Stimulated activated CD8-positive, alpha-beta memory T cell treated with anti-CD3 and anti-CD28 coated beads, Interleukin-15, amount 100 ng/mL, for 1 hour (primary cell): ENCODE measurements at regions not wholly inside any gene's neighbourhood (a gene's known extent, or its start where the extent isn't known, plus 50 kb on each side); places are given as distances from the start of the nearest gene placed in this dataset.
"Not testable (repeated sequence)": the region's sequence is repeated elsewhere in the genome, so short reads cannot be mapped to it uniquely, and the experiment has no call there.

Experiments used
- DNase-seq: peaks from one replicate; pipeline ENCODE4 v3.0.0-alpha.2; 2020; ENCODE audit warnings: low read depth

DNA sequence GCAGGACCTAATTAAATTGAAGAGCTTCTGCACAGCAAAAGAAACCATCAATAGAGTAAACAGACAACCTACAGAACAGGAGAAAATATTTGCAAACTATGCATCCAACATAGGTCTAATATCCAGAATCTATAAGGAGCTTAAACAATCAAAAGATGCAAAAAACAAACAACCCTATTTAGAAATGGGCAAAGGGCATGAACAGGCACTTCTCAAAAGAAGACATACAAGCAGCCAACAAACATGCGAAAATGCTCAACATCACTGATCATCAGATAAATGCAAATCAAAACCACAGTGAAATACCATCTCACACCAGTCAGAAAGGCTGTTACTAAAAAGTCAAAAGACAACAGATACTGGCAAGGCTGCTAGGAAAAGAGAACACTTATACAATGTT is 189.2 kb downstream of the CYP26B1 start:
- DNase-seq: not testable (repeated sequence)

DNA sequence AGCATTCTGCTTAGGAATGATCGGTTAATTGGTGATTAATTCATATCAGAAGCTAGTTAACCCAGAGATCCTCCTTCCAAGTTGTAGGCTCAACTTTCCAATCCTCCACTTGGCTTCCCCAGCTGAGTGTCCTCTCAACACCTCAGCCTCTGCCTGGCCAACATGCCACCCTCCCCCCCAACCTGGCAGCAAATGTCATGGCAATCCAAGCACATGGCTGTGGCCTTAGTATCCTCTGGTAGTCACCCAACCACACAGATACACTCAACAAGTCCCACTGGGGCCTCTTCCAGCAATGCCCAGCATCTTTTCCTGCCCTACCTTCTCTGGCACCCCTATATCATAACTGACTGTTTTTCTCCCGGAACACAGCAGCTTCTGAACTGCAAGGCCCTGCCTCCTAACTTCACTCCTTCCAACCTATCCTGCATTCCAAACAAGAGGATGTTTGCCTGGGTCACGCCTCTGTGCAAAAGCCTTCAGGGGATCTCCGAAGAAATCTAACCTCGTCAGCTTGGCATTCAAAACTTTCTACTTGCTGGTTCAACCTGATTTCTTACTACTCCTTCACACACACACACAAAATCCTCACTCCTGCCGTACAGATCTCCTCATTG is 195.0 kb downstream of the CYP26B1 start:
- no peak for DNase-seq

- no peak for DNase-seq
Observed at GRCh38 chr2:71951718-71952404, 195.8 kb downstream of the CYP26B1 start.

DNA sequence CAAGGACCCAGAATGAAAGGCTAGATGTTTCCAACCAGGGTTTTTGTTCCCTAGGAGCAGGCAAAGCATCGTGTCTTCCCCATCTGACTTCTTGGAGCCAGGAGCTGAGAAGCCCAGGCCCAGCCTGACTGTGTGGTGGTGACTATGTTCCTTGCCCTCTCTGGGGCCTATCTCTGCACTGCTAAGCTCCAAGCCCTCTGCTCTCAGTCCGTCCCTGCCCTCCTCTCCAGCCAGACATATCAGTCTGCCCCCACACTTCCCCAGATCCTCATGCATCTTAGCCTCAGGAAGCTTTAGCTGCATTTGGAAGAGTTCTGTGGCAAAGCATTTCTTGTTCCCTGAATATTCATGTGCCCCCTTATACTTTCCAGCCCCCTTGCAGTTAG is 196.6 kb downstream of the CYP26B1 start:
- no peak for DNase-seq

GRCh38 chr2:71950256-71951082 is 197.2 kb downstream of the CYP26B1 start:
- no peak for DNase-seq

DNA sequence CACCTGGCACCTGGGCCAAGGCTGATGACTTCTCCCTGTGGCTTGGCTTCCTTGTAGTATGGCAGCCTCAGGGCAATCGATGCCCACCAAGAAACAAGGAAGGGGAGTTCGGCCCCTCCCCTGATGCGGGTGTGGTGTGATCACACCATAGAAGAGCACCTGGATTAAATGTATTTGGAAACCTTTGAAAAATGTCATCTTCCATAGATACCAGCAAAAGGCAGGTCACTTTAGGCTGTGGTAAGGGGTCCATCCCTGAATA is 198.2 kb downstream of the CYP26B1 start:
- no peak for DNase-seq

- DNase-seq: no peak
Observed at GRCh38 chr2:71948781-71949536, 198.7 kb downstream of the CYP26B1 start.

GRCh38 chr2:71947809-71948208 is 199.9 kb downstream of the CYP26B1 start:
- DNase-seq: no peak

DNA sequence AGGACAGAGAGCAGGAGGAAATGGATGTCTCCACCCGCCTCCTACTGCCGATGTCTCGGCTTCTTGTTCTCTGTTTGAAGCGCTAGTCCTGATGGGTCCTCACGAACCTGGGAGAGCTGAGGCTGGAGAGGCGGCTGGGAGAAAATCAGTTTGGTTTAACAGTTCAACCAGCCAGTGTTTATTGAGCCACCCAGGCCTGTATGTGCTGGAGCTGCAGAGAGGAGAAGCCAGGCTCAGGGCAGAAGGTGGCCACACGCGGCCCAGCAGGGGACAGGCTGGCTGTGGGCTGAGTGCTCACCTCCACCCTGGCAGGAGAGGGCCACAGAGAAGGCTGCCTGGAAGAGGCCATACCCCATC is 202.1 kb downstream of the CYP26B1 start:
- DNase-seq: no peak

GRCh38 chr2:71944806-71945602 is 202.7 kb downstream of the CYP26B1 start:
- no peak for DNase-seq

DNA sequence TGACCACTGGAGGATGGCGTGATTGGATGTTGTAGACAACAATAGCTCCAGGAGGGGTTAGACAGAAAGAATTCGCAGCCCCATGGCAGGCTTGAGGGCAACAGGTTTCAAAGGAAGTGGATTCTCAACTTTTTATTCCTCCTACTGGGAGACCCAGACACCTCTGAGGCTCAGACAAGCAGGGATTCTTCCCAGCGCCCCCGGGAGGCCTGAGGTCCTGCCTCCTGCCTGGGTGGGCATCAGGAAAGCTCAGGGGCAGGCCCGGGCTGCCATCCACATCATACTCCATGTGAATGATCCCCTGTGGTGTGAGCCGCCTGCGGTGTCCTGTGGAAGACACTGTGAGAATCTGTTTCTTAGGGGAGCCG is 203.5 kb downstream of the CYP26B1 start:
- no peak for DNase-seq

DNA sequence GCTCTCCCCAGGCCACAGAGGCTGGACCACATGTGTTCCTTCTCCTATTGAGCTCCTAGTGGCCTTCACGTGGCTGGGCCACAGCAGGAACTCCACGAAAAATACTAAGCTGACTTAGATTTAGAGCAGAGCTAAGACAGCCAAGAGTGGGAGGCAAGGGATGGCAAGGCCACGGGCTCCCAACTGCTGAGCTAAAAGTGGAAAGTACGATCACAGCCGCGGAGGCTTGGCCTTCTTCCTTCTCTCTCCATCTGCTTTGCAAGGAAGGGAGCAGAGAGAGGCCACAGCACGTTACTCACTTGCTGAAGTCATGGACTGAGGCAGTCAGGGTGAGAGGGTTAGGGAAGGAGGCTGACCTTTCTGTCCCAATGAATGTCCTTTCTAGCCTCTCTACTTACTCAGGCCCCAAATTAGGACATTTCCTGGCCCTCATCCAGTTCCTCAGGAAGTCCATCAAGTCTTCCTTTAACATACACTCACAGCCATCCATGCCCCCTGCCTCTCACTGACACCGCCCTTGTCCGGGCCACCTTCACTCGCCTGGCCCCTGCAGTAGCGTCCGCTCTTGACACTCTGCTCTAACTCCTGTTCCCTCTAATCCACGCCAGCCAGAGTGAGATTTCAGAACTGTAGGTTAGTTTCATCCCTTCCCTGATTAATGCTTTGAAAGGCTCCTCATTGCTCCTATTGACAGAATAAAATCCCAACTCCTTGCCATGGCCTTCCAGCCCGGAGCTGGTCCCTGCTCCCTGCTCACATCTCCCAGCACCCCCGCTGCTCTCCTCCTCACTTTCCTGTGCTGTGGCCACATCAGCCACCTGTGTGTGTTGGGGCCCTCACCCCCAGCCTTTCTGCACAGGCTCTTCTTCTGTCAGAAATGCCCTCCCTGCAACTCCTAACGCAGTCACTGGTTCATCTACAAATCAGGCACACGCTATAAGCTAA is 204.2 kb downstream of the CYP26B1 start:
- DNase-seq: no peak

DNA sequence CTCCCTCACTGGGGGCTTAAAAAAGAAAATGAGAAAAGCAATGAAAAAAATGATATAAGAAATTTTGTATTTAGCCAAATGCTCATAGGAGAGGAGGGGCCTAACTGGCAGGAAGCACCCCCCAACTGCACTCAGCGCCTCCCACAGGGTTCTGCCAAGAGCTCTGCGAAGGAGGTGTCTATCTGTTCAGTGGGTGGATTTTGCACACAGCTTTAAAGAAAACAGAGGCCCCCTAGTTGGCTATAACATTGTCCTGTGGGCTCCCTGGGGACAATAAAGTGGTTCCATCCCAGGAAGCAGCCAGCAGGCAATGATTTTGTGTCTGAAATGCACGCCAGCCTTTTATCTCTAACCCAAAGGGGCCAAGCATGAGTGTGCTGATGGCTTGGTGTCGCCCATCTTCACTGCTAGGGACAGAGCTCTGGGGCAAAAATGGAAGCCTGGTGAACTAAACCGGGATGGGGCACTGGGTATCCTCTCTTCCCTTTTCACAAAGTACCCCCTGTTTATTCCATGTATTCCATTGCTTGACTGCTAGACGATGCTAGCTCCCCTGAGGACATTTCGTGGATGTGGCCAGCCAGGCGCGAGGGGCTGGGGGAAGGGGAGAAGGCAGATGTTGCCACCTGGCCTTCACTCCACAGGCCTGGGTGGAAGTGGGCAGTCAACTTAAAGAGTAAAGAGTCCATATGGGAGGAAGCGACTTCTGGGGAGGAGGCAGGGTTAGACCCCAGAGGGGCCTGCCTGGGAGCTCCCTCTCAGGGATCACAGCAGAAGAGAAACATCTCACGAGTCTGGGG is 205.7 kb downstream of the CYP26B1 start:
- DNase-seq: no peak

DNA sequence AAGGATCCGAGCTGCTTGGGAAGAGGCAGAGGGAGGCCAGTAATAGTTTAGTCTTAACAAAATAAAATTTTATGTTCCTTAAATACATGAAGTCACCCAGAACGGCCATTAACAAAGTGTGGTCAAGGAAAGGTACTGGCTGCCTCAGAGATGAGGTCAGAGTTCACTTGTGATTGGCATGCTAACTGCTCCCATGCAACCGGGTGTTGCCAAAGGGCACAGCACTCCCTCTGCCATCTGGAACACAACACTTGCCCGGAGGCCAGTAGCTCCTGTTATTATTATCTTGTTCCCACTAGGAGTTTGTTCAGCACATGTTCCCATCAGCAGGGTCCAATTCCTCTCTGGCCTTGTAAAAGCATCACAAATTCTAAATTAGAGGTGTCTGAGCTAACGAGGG is 207.0 kb downstream of the CYP26B1 start:
- no peak for DNase-seq

DNA sequence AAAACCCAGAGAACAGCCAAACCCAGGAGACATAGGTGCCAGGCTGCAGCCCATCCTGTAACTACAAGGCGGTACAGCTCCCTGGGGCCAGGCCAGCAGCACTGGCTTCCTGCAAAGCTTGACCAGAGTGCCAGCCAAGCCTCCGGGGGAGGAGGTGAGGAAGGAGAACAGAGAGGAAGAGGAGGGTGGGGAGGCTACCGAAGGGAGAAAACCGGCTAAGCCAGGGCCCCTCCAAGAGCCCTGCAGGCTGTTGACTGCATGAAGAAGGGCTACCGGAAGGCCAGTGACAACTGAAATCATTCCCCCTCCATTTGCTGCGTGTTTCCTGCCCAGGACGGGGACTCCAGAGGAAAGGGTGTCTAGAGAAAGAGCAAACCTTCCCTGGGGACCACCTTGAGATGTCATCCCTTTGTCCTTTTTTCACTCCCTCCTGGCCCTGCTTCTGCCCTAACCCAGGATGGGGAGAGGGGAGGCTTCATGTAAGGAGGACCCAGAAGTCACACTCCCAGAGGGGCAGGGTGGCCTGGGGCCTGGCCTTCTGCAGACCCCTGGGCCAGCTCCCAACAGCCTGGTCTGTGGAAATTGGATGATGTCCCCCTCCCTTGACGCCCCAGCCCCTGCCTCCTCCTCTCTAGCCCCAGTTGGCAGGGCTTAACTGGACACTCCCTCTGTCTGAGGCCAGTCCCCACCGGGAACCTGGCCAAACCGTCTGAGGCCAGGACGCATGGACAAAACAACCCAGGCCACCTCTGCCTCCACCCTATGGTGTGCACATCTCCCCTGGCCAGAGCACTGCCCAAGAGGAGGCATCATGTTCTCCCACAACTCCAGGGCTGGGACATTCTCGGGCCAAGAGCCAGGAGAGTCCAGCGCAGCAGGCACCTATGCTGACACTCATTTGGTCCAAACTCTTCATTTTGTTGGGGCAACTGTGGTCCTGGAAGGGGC is 207.8 kb downstream of the CYP26B1 start:
- DNase-seq: no peak

DNA sequence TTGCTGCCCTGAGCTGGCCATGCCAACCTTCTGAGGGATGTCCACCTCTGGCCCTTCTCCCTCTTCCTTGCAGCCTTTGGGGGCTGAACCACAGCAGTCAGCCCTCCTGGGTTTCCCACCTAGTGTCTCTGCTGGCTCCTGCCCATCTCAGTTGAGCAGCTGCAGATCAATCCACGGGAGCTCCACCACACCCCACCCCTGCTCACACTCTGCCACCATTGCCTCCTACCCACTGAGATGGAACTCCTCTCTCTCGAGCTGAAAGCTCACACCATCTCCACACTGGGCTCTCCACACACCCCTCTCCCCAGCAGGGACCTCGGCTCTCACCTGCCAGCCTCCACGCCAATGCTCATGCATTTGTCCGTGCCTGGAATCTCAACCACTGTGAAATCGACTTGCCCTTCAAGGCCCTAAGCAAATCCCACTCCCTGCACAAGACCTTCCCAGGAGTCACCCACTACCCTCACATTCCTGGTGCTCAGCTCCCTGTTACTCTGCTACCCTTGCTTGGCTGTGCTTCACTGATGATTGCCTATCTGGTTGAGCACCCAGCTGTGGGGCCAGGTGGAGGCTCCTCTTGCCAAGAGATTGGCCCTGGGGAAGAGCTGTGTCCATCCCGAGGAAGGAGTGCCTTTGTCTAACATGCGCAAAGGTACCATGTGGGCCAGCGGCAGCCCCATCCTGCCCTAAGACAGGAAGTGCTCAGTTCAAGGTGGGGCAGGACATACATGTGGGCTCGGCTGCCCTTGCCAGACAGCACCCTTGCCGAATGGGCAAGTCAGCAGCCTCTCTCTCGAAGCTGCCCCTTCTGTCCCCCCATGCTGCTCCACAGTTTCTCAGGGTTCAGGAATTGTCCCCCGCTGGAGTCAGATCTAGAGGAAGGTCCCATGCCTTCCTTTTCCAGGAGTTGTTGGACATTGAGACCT is 208.7 kb downstream of the CYP26B1 start:
- DNase-seq: no peak

DNA sequence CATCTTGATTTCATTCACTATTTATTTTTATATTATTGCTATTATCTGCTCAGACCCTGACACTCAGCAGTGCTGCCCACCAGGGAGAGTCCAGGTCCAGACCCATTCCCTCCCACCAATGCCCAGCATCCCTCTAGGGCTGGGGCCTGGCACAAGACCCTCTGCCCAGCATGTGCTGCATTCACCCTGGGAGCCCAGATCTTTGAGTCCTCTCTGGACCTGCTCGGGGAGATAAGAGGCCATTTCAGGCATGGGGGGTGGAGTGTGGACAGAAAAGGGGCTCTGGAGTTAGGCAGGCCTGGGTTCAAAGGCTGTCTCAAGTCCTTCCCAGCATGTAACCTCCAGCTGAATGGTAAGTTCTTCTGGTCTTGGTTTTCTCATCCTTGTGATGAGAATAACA is 209.6 kb downstream of the CYP26B1 start:
- DNase-seq: no peak

GRCh38 chr2:71937396-71937795 is 210.3 kb downstream of the CYP26B1 start:
- no peak for DNase-seq
